Vagina (tissue), 2 donors: ENCODE measurements at regions not wholly inside any gene's neighbourhood (a gene's known extent, or its start where the extent isn't known, plus 50 kb on each side); places are given as distances from the start of the nearest gene placed in this dataset.

Source experiments
- DNase-seq, 2 donors: peaks; one replicate each; pipeline ENCODE4 v3.0.0-alpha.2; 2017; ENCODE audit errors: extremely low spot score in 2 of 2
- H3K27ac ChIP-seq: fragments of 200-600 bp; sonication (generic); one replicate; pipeline ENCODE4 v1.5.1; 2019
- H3K27me3 ChIP-seq: fragments of 200-600 bp; sonication (generic); one replicate; pipeline ENCODE4 v1.5.1; 2019
- H3K36me3 ChIP-seq, 2 donors: fragments of 200-600 bp; sonication (generic); one replicate each; pipeline ENCODE4 v1.5.1; 2017 to 2019
- H3K4me1 ChIP-seq: fragments of 200-600 bp; sonication (generic); one replicate; pipeline ENCODE4 v1.5.1; 2019
- H3K4me3 ChIP-seq, 2 donors: fragments of 200-600 bp; sonication (generic); 1 replicate in 1 of 2; 2 replicates in 1 of 2; pipeline ENCODE4 v1.5.1; 2016 to 2019
- H3K9me3 ChIP-seq: fragments of 200-600 bp; sonication (generic); one replicate; pipeline ENCODE4 v1.5.1; 2019
- CTCF ChIP-seq, 3 experiments: fragments of 450-650 bp in 2 of 3; fragments of 200-600 bp in 1 of 3; sonication (generic) in 1 of 3; IDR thresholded peaks; one replicate each; pipeline ENCODE4 v1.5.1; 2017 to 2019; ENCODE audit warnings: antibody characterized with exemption in 3 of 3, mild to moderate bottlenecking in 2 of 3, moderate library complexity in 2 of 3
- POLR2A ChIP-seq, 2 donors: fragments of 450-650 bp; IDR thresholded peaks; one replicate each; pipeline ENCODE4 v1.6.1; 2017; ENCODE audit warnings: antibody characterized with exemption in 2 of 2, mild to moderate bottlenecking in 2 of 2, moderate library complexity in 2 of 2
- POLR2AphosphoS5 ChIP-seq, 2 donors: sonication (generic); formaldehyde crosslinking; IDR thresholded peaks; one replicate each; pipeline ENCODE4 v1.9.0; 2017; ENCODE audit warnings: antibody characterized with exemption in 2 of 2, mild to moderate bottlenecking in 2 of 2, low read depth in 1 of 2; ENCODE audit not compliant: insufficient read depth in 1 of 2
- intact Hi-C: fragments of 100-400 bp; cut with DNase I; formaldehyde crosslinking; loops from one replicate; pipeline ENCODE4 v1.15.1; 2023

GRCh38 chr4:23458054-23458453, 431.8 kb downstream of the PPARGC1A start:
- DNase-seq: no peak
- no peak overlapping the region for H3K27ac ChIP-seq
- no peaks in the 10 kb centered on the region for H3K9me3 ChIP-seq
- no peaks in the 10 kb centered on the region for H3K4me1 ChIP-seq
- H3K4me3 ChIP-seq: no peak overlapping the region
- no peaks in the 10 kb centered on the region for H3K27me3 ChIP-seq
- TF ChIP-seq CTCF (IDR thresholded peaks at IDR 0.05) (no peak), POLR2A (IDR thresholded peaks at IDR 0.05) (no peak), POLR2AphosphoS5 (IDR thresholded peaks at IDR 0.05; ENCODE audit: insufficient read depth in 1 of 2, low read depth in 1 of 2) (no peak)
- H3K36me3 ChIP-seq: no peaks in the 10 kb centered on the region
- intact Hi-C loops: no loop called here

GRCh38 chr4:23456864-23457263, 433.0 kb downstream of the PPARGC1A start:
- no peak for DNase-seq
- Histone ChIP-seq H3K4me3 (no peak overlapping the region), H3K36me3 (no peaks in the 10 kb centered on the region), H3K27ac (no peak overlapping the region), H3K9me3 (no peaks in the 10 kb centered on the region), H3K27me3 (no peaks in the 10 kb centered on the region), H3K4me1 (no peaks in the 10 kb centered on the region)
- TF ChIP-seq POLR2AphosphoS5 (IDR thresholded peaks at IDR 0.05; ENCODE audit: insufficient read depth in 1 of 2, low read depth in 1 of 2) (no peak), CTCF (IDR thresholded peaks at IDR 0.05) (no peak), POLR2A (IDR thresholded peaks at IDR 0.05) (no peak)
- intact Hi-C loops: no loop called here

- TF ChIP-seq POLR2A (IDR thresholded peaks at IDR 0.05) (no peak), CTCF (IDR thresholded peaks at IDR 0.05) (no peak), POLR2AphosphoS5 (IDR thresholded peaks at IDR 0.05; ENCODE audit: insufficient read depth in 1 of 2, low read depth in 1 of 2) (no peak)
- Histone ChIP-seq H3K9me3 (no peaks in the 10 kb centered on the region), H3K4me1 (no peaks in the 10 kb centered on the region), H3K27ac (no peak overlapping the region), H3K4me3 (no peak overlapping the region), H3K36me3 (no peaks in the 10 kb centered on the region), H3K27me3 (no peaks in the 10 kb centered on the region)
- DNase-seq: no peak
- intact Hi-C loops: no loop called here
Measured at GRCh38 chr4:23455456-23456158, 434.2 kb downstream of the PPARGC1A start.

- intact Hi-C loops: no loop called here
- Histone ChIP-seq H3K4me3 (no peak overlapping the region), H3K36me3 (no peaks in the 10 kb centered on the region), H3K9me3 (no peaks in the 10 kb centered on the region), H3K27me3 (no peaks in the 10 kb centered on the region), H3K27ac (no peak overlapping the region), H3K4me1 (no peaks in the 10 kb centered on the region)
- no peak for DNase-seq
- TF ChIP-seq POLR2A (IDR thresholded peaks at IDR 0.05) (no peak), POLR2AphosphoS5 (IDR thresholded peaks at IDR 0.05; ENCODE audit: insufficient read depth in 1 of 2, low read depth in 1 of 2) (no peak), CTCF (IDR thresholded peaks at IDR 0.05) (no peak)
Measured at GRCh38 chr4:23441530-23442069, 448.2 kb downstream of the PPARGC1A start.

- TF ChIP-seq POLR2A (IDR thresholded peaks at IDR 0.05): no peak
- intact Hi-C loops: no loop called here
- Histone ChIP-seq H3K4me3 (no peak overlapping the region), H3K27me3 (no peaks in the 10 kb centered on the region), H3K36me3 (no peaks in the 10 kb centered on the region), H3K9me3 (no peaks in the 10 kb centered on the region), H3K27ac (no peak overlapping the region), H3K4me1 (no peaks in the 10 kb centered on the region)
- DNase-seq: no peak
Measured at GRCh38 chr4:23438764-23439163, 451.1 kb downstream of the PPARGC1A start.
